ENCODE measurements at regions not wholly inside any gene's neighbourhood (a gene's known extent, or its start where the extent isn't known, plus 50 kb on each side); places are given as distances from the start of the nearest gene placed in this dataset.

GRCh38 chr11:22510010-22510409, 115.6 kb downstream of the FANCF start:
- H3K4me3 ChIP-seq = no peak overlapping the region
- no peak overlapping the region for H3K27ac ChIP-seq (ENCODE audit: control insufficient read depth, insufficient read depth)
- DNase-seq (ENCODE audit: low read depth, low spot score) = no peak
- H3K9me3 ChIP-seq (replicated peaks; ENCODE audit: control insufficient read depth, insufficient read depth, low read length) = no peaks in the 10 kb centered on the region
- WGBS (ENCODE audit: insufficient coverage, insufficient replicate concordance, low lambda C conversion rate, missing lambda C conversion rate) = 68% methylated on average over 2 of the region's 2 CpGs
- no peak for ATAC-seq
- CTCF ChIA-PET = interaction anchor here (1.0 kb wide), 1 partner anchor 43 kb away, joined by 3 read pairs; no protein-coding TSS in a partner anchor
- in situ Hi-C loops (cut with MboI) = no loop called here
- POLR2A ChIA-PET = no interaction called here
- no peaks in the 10 kb centered on the region for H3K4me1 ChIP-seq (ENCODE audit: control insufficient read depth, insufficient read depth, low read length)
- H4K20me1 ChIP-seq (ENCODE audit: control insufficient read depth, insufficient read depth) = no peaks in the 10 kb centered on the region
- H2AFZ ChIP-seq (ENCODE audit: control insufficient read depth, low read depth, low read length) = no peak overlapping the region
- no peaks in the 10 kb centered on the region for H3K79me2 ChIP-seq (ENCODE audit: control insufficient read depth, insufficient read depth, low read length)
- no peak overlapping the region for H3K9ac ChIP-seq (ENCODE audit: control insufficient read depth, insufficient read depth, low read length)
- H3K4me2 ChIP-seq (ENCODE audit: control insufficient read depth, insufficient read depth) = no peak overlapping the region
- SMC1A ChIA-PET (ENCODE audit: uncharacterized antibody, unreplicated experiment) = no interaction called here
- TF ChIP-seq MYC (IDR thresholded peaks at IDR 0.05; ENCODE audit: insufficient read depth, insufficient read length, insufficient replicate concordance, low read length, severe bottlenecking) (no peak), SREBF1 (IDR thresholded peaks at IDR 0.05; ENCODE audit: low read length) (no peak), SP1 (IDR thresholded peaks at IDR 0.05; ENCODE audit: low read depth, low read length) (no peak), PKNOX1 (IDR thresholded peaks at IDR 0.05) (no peak), CTCF (IDR thresholded peaks at IDR 0.05 in 2 of 3, conservative IDR thresholded peaks at IDR 0.05 in 1 of 3; ENCODE audit: control insufficient read depth in 2 of 3, extremely low read depth in 1 of 3, insufficient read depth in 1 of 3, low read depth in 3 of 3, low read length in 3 of 3) (no peak), HCFC1 (IDR thresholded peaks at IDR 0.05; ENCODE audit: low read length) (no peak), RELA (IDR thresholded peaks at IDR 0.05; ENCODE audit: borderline replicate concordance, partially characterized antibody) (no peak)
- intact Hi-C loops (cut with micrococcal nuclease; ENCODE audit: unreplicated experiment) = no loop called here
- H3K27me3 ChIP-seq (replicated peaks in 1 of 2; ENCODE audit: control insufficient read depth in 2 of 2, insufficient read depth in 2 of 2, low read length in 1 of 2) = no peaks in the 10 kb centered on the region
- no peaks in the 10 kb centered on the region for H3K36me3 ChIP-seq (ENCODE audit: control insufficient read depth in 2 of 2, insufficient read depth in 2 of 2, low read length in 1 of 2)
- RAD21 ChIA-PET (ENCODE audit: unreplicated experiment) = no interaction called here
- no peak for FAIRE-seq
- no TSS peak for BruUV-seq (replicated peaks)
